Keratinocyte (primary cell): ENCODE measurements at regions not wholly inside any gene's neighbourhood (a gene's known extent, or its start where the extent isn't known, plus 50 kb on each side); places are given as distances from the start of the nearest gene placed in this dataset.

ENCODE experiments used
- CTCF ChIP-seq, 3 experiments: IDR thresholded peaks in 1 of 3; conservative IDR thresholded peaks in 1 of 3; optimal IDR thresholded peaks in 1 of 3; 2 replicates in 2 of 3; 3 replicates in 1 of 3; pipeline versions ENCODE3 to v1.5.1; 2011; ENCODE audit warnings: low read length in 3 of 3, mild to moderate bottlenecking in 3 of 3, moderate library complexity in 2 of 3, control low read depth in 1 of 3, inconsistent platforms in 1 of 3; ENCODE audit not compliant: insufficient read depth in 2 of 3; ENCODE audit errors: extremely low read depth in 1 of 3
- EZH2 ChIP-seq: IDR thresholded peaks from one replicate; pipeline ENCODE4 v1.6.1; 2012; ENCODE audit warnings: inconsistent platforms, mild to moderate bottlenecking, low read length, moderate library complexity

GRCh38 chr7:13682626-13683025 lies 306.8 kb downstream of the ETV1 start:
- TF ChIP-seq CTCF (optimal IDR thresholded peaks at IDR 0.05 in 1 of 3, IDR thresholded peaks at IDR 0.05 in 1 of 3, conservative IDR thresholded peaks at IDR 0.05 in 1 of 3; ENCODE audit: extremely low read depth in 1 of 3, insufficient read depth in 2 of 3, low read length in 3 of 3) = no peak
- no peak for TF ChIP-seq EZH2
